ENCODE measurements at regions not wholly inside any gene's neighbourhood (a gene's known extent, or its start where the extent isn't known, plus 50 kb on each side); places are given as distances from the start of the nearest gene placed in this dataset.

DNA sequence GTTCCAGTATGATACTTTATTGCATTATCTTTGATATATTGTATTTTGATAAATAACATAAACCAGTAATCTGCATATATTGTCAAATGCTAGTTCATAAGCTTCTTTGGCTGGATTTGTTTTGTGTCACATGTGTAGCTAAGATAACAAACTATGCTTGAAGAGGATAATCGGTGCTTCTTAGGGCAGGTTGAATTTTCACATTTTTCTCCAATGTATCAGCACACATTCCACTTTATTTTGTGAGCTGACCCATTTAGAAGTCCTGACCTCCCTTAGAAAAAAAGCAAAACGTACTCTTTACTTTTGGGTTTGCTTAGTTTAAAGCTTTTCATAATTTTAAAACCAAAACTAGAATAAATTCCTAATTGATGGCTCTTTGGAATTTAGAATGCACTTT is 277.7 kb upstream of the DDHD1 start:
- TF ChIP-seq, protein P1, sequence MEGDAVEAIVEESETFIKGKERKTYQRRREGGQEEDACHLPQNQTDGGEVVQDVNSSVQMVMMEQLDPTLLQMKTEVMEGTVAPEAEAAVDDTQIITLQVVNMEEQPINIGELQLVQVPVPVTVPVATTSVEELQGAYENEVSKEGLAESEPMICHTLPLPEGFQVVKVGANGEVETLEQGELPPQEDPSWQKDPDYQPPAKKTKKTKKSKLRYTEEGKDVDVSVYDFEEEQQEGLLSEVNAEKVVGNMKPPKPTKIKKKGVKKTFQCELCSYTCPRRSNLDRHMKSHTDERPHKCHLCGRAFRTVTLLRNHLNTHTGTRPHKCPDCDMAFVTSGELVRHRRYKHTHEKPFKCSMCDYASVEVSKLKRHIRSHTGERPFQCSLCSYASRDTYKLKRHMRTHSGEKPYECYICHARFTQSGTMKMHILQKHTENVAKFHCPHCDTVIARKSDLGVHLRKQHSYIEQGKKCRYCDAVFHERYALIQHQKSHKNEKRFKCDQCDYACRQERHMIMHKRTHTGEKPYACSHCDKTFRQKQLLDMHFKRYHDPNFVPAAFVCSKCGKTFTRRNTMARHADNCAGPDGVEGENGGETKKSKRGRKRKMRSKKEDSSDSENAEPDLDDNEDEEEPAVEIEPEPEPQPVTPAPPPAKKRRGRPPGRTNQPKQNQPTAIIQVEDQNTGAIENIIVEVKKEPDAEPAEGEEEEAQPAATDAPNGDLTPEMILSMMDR (conservative IDR thresholded peaks at IDR 0.05; ENCODE audit: low read depth, low read length): no peak
- TF ChIP-seq EZH2phosphoT487 (IDR thresholded peaks at IDR 0.05; ENCODE audit: borderline replicate concordance, low read length) (no peak), EZH2 (IDR thresholded peaks at IDR 0.05; ENCODE audit: low read length, unreplicated experiment) (no peak)

Measured in PC-3 (cell line).